Esophagus muscularis mucosa (tissue), 4 donors: ENCODE measurements at regions not wholly inside any gene's neighbourhood (a gene's known extent, or its start where the extent isn't known, plus 50 kb on each side); places are given as distances from the start of the nearest gene placed in this dataset.

Experiments used
- CTCF ChIP-seq, 3 experiments: fragments of 200-600 bp in 2 of 3; fragments of 450-650 bp in 1 of 3; sonication (generic) in 2 of 3; IDR thresholded peaks; one replicate each; pipeline ENCODE4 v1.5.1; 2017 to 2019; ENCODE audit warnings: antibody characterized with exemption in 3 of 3, mild to moderate bottlenecking in 2 of 3, moderate library complexity in 1 of 3
- EP300 ChIP-seq: sonication (generic); formaldehyde crosslinking; IDR thresholded peaks from one replicate; pipeline ENCODE4 v1.6.1; 2017; ENCODE audit warnings: antibody characterized with exemption
- POLR2A ChIP-seq: fragments of 450-650 bp; IDR thresholded peaks from one replicate; pipeline ENCODE4 v1.6.1; 2017; ENCODE audit warnings: antibody characterized with exemption, moderate library complexity, mild to moderate bottlenecking, low read depth
- POLR2AphosphoS5 ChIP-seq, 2 donors: sonication (generic); formaldehyde crosslinking; IDR thresholded peaks; one replicate each; pipeline ENCODE4 v1.6.1; 2017; ENCODE audit warnings: antibody characterized with exemption in 2 of 2

- TF ChIP-seq CTCF (IDR thresholded peaks at IDR 0.05) (peak in 1 of 3 experiments; percentile 10), POLR2A (no peak), EP300 (no peak), POLR2AphosphoS5 (IDR thresholded peaks at IDR 0.05) (no peak)
These were observed 62.9 kb upstream of the PSMA6 start for GRCh38 chr14:35229084-35229791.
